ENCODE measurements at regions not wholly inside any gene's neighbourhood (a gene's known extent, or its start where the extent isn't known, plus 50 kb on each side); places are given as distances from the start of the nearest gene placed in this dataset.
"Not testable (repeated sequence)": the region's sequence is repeated elsewhere in the genome, so short reads cannot be mapped to it uniquely, and the experiment has no call there.

- H3K27ac ChIP-seq (ENCODE audit: low read length); H3K4me3 ChIP-seq (ENCODE audit: low read length); H3K27me3 ChIP-seq (ENCODE audit: control insufficient read depth, insufficient read depth, low read length); H3K9me3 ChIP-seq (replicated peaks; ENCODE audit: control insufficient read depth, low read depth, low read length); H3K36me3 ChIP-seq (ENCODE audit: control insufficient read depth, insufficient read depth, low read length); H3K4me1 ChIP-seq (ENCODE audit: control insufficient read depth, insufficient read depth, low read length): not testable (repeated sequence)
- WGBS (ENCODE audit: insufficient coverage): 0% methylated on average over 6 of the region's 27 CpGs
- DNase-seq: peak; percentile 7
These were observed 84.6 kb upstream of the FRG2C start for GRCh38 chr3:75579536-75579935.

GRCh38 chr3:75579981-75580782, 83.9 kb upstream of the FRG2C start:
- H3K27ac ChIP-seq (ENCODE audit: low read length); H3K9me3 ChIP-seq (replicated peaks; ENCODE audit: control insufficient read depth, low read depth, low read length); H3K36me3 ChIP-seq (ENCODE audit: control insufficient read depth, insufficient read depth, low read length); H3K4me1 ChIP-seq (ENCODE audit: control insufficient read depth, insufficient read depth, low read length); H3K27me3 ChIP-seq (ENCODE audit: control insufficient read depth, insufficient read depth, low read length): not testable (repeated sequence)
- peak overlapping the region; percentile 42 for H3K4me3 ChIP-seq (ENCODE audit: low read length)
- DNase-seq: peak; percentile 36
- under 1% methylated on average over 32 of the region's 67 CpGs for WGBS (ENCODE audit: insufficient coverage)

- H3K4me3 ChIP-seq (ENCODE audit: low read length); H3K9me3 ChIP-seq (replicated peaks; ENCODE audit: control insufficient read depth, low read depth, low read length); H3K36me3 ChIP-seq (ENCODE audit: control insufficient read depth, insufficient read depth, low read length); H3K27ac ChIP-seq (ENCODE audit: low read length); H3K27me3 ChIP-seq (ENCODE audit: control insufficient read depth, insufficient read depth, low read length); DNase-seq; H3K4me1 ChIP-seq (ENCODE audit: control insufficient read depth, insufficient read depth, low read length): not testable (repeated sequence)
- no CpG with 5 or more reads among the region's 3 CpGs for WGBS (ENCODE audit: insufficient coverage)
These were observed 81.6 kb upstream of the FRG2C start for GRCh38 chr3:75582536-75582935.

- not testable (repeated sequence) for H3K36me3 ChIP-seq (ENCODE audit: control insufficient read depth, insufficient read depth, low read length); H3K4me1 ChIP-seq (ENCODE audit: control insufficient read depth, insufficient read depth, low read length); H3K27ac ChIP-seq (ENCODE audit: low read length); H3K9me3 ChIP-seq (replicated peaks; ENCODE audit: control insufficient read depth, low read depth, low read length); H3K27me3 ChIP-seq (ENCODE audit: control insufficient read depth, insufficient read depth, low read length); H3K4me3 ChIP-seq (ENCODE audit: low read length)
- WGBS (ENCODE audit: insufficient coverage): no CpG with 5 or more reads among the region's 10 CpGs
- peak; percentile 10 for DNase-seq
These were observed 81.0 kb upstream of the FRG2C start for GRCh38 chr3:75583116-75583515.

- not testable (repeated sequence) for H3K27me3 ChIP-seq (ENCODE audit: control insufficient read depth, insufficient read depth, low read length); DNase-seq; H3K4me3 ChIP-seq (ENCODE audit: low read length); H3K27ac ChIP-seq (ENCODE audit: low read length); H3K4me1 ChIP-seq (ENCODE audit: control insufficient read depth, insufficient read depth, low read length); H3K9me3 ChIP-seq (replicated peaks; ENCODE audit: control insufficient read depth, low read depth, low read length); H3K36me3 ChIP-seq (ENCODE audit: control insufficient read depth, insufficient read depth, low read length)
- WGBS (ENCODE audit: insufficient coverage): no CpG with 5 or more reads among the region's 15 CpGs
These were observed 76.4 kb upstream of the FRG2C start for GRCh38 chr3:75587695-75588094.

- H3K36me3 ChIP-seq (ENCODE audit: control insufficient read depth, insufficient read depth, low read length); H3K27me3 ChIP-seq (ENCODE audit: control insufficient read depth, insufficient read depth, low read length); DNase-seq; H3K27ac ChIP-seq (ENCODE audit: low read length); H3K4me1 ChIP-seq (ENCODE audit: control insufficient read depth, insufficient read depth, low read length); H3K9me3 ChIP-seq (replicated peaks; ENCODE audit: control insufficient read depth, low read depth, low read length); H3K4me3 ChIP-seq (ENCODE audit: low read length): not testable (repeated sequence)
- 78% methylated on average over 4 of the region's 16 CpGs for WGBS (ENCODE audit: insufficient coverage)
These were observed 73.7 kb upstream of the FRG2C start for GRCh38 chr3:75590382-75590781.

GRCh38 chr3:75604286-75604934, 59.7 kb upstream of the FRG2C start:
- WGBS (ENCODE audit: insufficient coverage): 82% methylated on average over 12 of the region's 14 CpGs
- H3K9me3 ChIP-seq (replicated peaks; ENCODE audit: control insufficient read depth, low read depth, low read length); H3K4me1 ChIP-seq (ENCODE audit: control insufficient read depth, insufficient read depth, low read length); H3K27me3 ChIP-seq (ENCODE audit: control insufficient read depth, insufficient read depth, low read length); H3K4me3 ChIP-seq (ENCODE audit: low read length); H3K36me3 ChIP-seq (ENCODE audit: control insufficient read depth, insufficient read depth, low read length); H3K27ac ChIP-seq (ENCODE audit: low read length): not testable (repeated sequence)
- peak; percentile 6 for DNase-seq

GRCh38 chr3:75607996-75608395, 56.1 kb upstream of the FRG2C start:
- not testable (repeated sequence) for H3K4me1 ChIP-seq (ENCODE audit: control insufficient read depth, insufficient read depth, low read length); H3K9me3 ChIP-seq (replicated peaks; ENCODE audit: control insufficient read depth, low read depth, low read length); DNase-seq; H3K27ac ChIP-seq (ENCODE audit: low read length); H3K27me3 ChIP-seq (ENCODE audit: control insufficient read depth, insufficient read depth, low read length); H3K36me3 ChIP-seq (ENCODE audit: control insufficient read depth, insufficient read depth, low read length); H3K4me3 ChIP-seq (ENCODE audit: low read length)
- no CpG with 5 or more reads among the region's 9 CpGs for WGBS (ENCODE audit: insufficient coverage)

GRCh38 chr3:75609598-75609997, 54.5 kb upstream of the FRG2C start:
- 17% methylated on average over 3 of the region's 26 CpGs for WGBS (ENCODE audit: insufficient coverage)
- not testable (repeated sequence) for H3K27me3 ChIP-seq (ENCODE audit: control insufficient read depth, insufficient read depth, low read length); H3K27ac ChIP-seq (ENCODE audit: low read length)

GRCh38 chr3:75610773-75611172, 53.4 kb upstream of the FRG2C start:
- no CpG with 5 or more reads among the region's 2 CpGs for WGBS (ENCODE audit: insufficient coverage)
- Histone ChIP-seq H3K27me3 (ENCODE audit: control insufficient read depth, insufficient read depth, low read length) (peaks cover 6% of the 10 kb centered on the region), H3K4me1 (ENCODE audit: control insufficient read depth, insufficient read depth, low read length) (no peaks in the 10 kb centered on the region), H3K4me3 (ENCODE audit: low read length) (no peak overlapping the region), H3K36me3 (ENCODE audit: control insufficient read depth, insufficient read depth, low read length) (no peaks in the 10 kb centered on the region), H3K27ac (ENCODE audit: low read length) (no peak overlapping the region), H3K9me3 (replicated peaks; ENCODE audit: control insufficient read depth, low read depth, low read length) (no peaks in the 10 kb centered on the region)
- DNase-seq: no peak

More at GRCh38 chr3:75609598-75609997, 54.5 kb upstream of the FRG2C start:
- H3K4me1 ChIP-seq (ENCODE audit: control insufficient read depth, insufficient read depth, low read length); H3K9me3 ChIP-seq (replicated peaks; ENCODE audit: control insufficient read depth, low read depth, low read length); DNase-seq; H3K4me3 ChIP-seq (ENCODE audit: low read length); H3K36me3 ChIP-seq (ENCODE audit: control insufficient read depth, insufficient read depth, low read length): not testable (repeated sequence)
